ENCODE measurements at regions not wholly inside any gene's neighbourhood (a gene's known extent, or its start where the extent isn't known, plus 50 kb on each side); places are given as distances from the start of the nearest gene placed in this dataset.

DNA sequence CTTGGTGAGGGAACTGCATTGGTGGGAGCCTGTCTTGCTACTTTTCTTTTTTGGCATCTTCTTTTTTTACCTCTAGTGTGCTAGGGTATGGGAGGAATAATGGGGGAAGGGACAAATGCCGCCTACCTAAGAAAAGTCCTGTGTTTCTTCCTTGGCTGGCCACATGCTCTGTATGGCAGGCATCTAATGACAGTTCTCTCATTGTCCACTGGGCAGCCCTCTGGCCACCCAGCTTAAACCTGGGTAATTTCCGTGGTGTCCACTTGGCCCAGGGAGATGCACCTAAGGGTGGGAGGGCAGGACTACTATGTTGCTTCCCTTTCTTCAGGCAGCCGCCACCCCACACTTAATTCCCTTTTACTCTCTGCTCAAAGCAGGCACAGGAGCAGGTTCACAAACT, 173.1 kb downstream of the YTHDC2 start:
- H3K9me3 ChIP-seq, result no peaks in the 10 kb centered on the region
- no peaks in the 10 kb centered on the region for H3K27me3 ChIP-seq
- no peaks in the 10 kb centered on the region for H3K4me1 ChIP-seq (ENCODE audit: insufficient read depth)
- DNase-seq, result no peak
- H3K36me3 ChIP-seq, result no peaks in the 10 kb centered on the region
- 88 to 95% (median 94%) methylated on average over 3 of the region's 3 CpGs for WGBS, 3 donors
- TF ChIP-seq POLR2A (IDR thresholded peaks at IDR 0.05) (no peak), EP300 (IDR thresholded peaks at IDR 0.05) (no peak)
- TF ChIP-seq, protein P1, sequence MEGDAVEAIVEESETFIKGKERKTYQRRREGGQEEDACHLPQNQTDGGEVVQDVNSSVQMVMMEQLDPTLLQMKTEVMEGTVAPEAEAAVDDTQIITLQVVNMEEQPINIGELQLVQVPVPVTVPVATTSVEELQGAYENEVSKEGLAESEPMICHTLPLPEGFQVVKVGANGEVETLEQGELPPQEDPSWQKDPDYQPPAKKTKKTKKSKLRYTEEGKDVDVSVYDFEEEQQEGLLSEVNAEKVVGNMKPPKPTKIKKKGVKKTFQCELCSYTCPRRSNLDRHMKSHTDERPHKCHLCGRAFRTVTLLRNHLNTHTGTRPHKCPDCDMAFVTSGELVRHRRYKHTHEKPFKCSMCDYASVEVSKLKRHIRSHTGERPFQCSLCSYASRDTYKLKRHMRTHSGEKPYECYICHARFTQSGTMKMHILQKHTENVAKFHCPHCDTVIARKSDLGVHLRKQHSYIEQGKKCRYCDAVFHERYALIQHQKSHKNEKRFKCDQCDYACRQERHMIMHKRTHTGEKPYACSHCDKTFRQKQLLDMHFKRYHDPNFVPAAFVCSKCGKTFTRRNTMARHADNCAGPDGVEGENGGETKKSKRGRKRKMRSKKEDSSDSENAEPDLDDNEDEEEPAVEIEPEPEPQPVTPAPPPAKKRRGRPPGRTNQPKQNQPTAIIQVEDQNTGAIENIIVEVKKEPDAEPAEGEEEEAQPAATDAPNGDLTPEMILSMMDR (IDR thresholded peaks at IDR 0.05), result no peak
- no peak overlapping the region for H3K4me3 ChIP-seq
- intact Hi-C loops (cut with DNase I), result no loop called here
- no peak overlapping the region for H3K27ac ChIP-seq

DNA sequence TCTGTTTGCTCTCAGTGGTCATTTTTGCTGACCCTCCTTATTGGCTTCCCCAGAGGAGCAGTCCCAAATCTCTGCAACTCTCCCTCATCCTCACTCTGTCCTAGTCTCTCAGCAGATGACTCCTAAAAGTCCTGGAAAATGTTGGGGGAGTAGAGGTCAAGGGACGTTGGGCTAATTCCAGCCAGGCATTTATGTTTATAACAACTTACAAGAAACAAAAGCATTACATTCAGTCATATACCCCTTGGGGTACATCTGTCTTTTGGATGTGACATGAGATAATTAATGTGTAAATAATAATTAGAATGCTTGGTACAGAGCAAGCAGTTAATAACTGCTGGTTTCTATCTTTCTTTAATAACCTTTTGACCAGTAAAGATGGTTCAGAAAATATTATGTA, 176.2 kb downstream of the YTHDC2 start:
- Histone ChIP-seq H3K4me3 (no peak overlapping the region), H3K4me1 (ENCODE audit: insufficient read depth) (peaks cover 4% of the 10 kb centered on the region), H3K9me3 (no peaks in the 10 kb centered on the region), H3K36me3 (no peaks in the 10 kb centered on the region), H3K27me3 (no peaks in the 10 kb centered on the region), H3K27ac (no peak overlapping the region)
- intact Hi-C loops (cut with DNase I), result no loop called here
- TF ChIP-seq, protein P1 (IDR thresholded peaks at IDR 0.05), result no peak
- no peak for TF ChIP-seq EP300 (IDR thresholded peaks at IDR 0.05)
- no peak for TF ChIP-seq POLR2A (IDR thresholded peaks at IDR 0.05)
- no peak for DNase-seq
- 16 to 33% (median 24%) methylated on average over 1 of the region's 1 CpG for WGBS, 3 donors

GRCh38 chr5:113692466-113692865, 179.0 kb downstream of the YTHDC2 start:
- Histone ChIP-seq H3K36me3 (no peaks in the 10 kb centered on the region), H3K4me1 (ENCODE audit: insufficient read depth) (peaks cover 4% of the 10 kb centered on the region), H3K9me3 (no peaks in the 10 kb centered on the region), H3K4me3 (no peak overlapping the region), H3K27ac (no peak overlapping the region), H3K27me3 (no peaks in the 10 kb centered on the region)
- TF ChIP-seq POLR2A (IDR thresholded peaks at IDR 0.05), result no peak
- TF ChIP-seq EP300 (IDR thresholded peaks at IDR 0.05), result no peak
- TF ChIP-seq, protein P1 (IDR thresholded peaks at IDR 0.05), result no peak
- intact Hi-C loops (cut with DNase I), result no loop called here
- WGBS, 3 donors, result 2 to 13% (median 3%) methylated on average over 5 of the region's 5 CpGs
- DNase-seq, result no peak

- intact Hi-C loops (cut with DNase I), result no loop called here
- Histone ChIP-seq H3K4me1 (ENCODE audit: insufficient read depth) (peaks cover 4% of the 10 kb centered on the region), H3K9me3 (no peaks in the 10 kb centered on the region), H3K36me3 (no peaks in the 10 kb centered on the region), H3K27me3 (no peaks in the 10 kb centered on the region), H3K27ac (no peak overlapping the region), H3K4me3 (no peak overlapping the region)
- TF ChIP-seq POLR2A (IDR thresholded peaks at IDR 0.05) (no peak), EP300 (IDR thresholded peaks at IDR 0.05) (no peak)
- TF ChIP-seq, protein P1 (IDR thresholded peaks at IDR 0.05), result no peak
- 9 to 20% (median 12%) methylated on average over 15 of the region's 15 CpGs for WGBS, 3 donors
- no peak for DNase-seq
Observed at GRCh38 chr5:113692891-113693457, 179.5 kb downstream of the YTHDC2 start.

All from ovary (tissue), 7 donors.